Left ventricle myocardium inferior (tissue), 1 donor: ENCODE measurements at regions not wholly inside any gene's neighbourhood (a gene's known extent, or its start where the extent isn't known, plus 50 kb on each side); places are given as distances from the start of the nearest gene placed in this dataset.

Experiments used
- DNase-seq: peaks from one replicate; pipeline ENCODE4 v3.0.0-alpha.2; 2020
- H3K27ac ChIP-seq: fragments of 200-600 bp; replicated peaks from 2 replicates; pipeline ENCODE4 v1.8.0; 2021
- H3K27me3 ChIP-seq: fragments of 200-600 bp; 2 replicates; pipeline ENCODE4 v1.8.0; 2021; ENCODE audit warnings: low read depth
- H3K36me3 ChIP-seq: fragments of 200-600 bp; 2 replicates; pipeline ENCODE4 v1.8.0; 2021
- H3K4me1 ChIP-seq: fragments of 200-600 bp; 2 replicates; pipeline ENCODE4 v1.8.0; 2021
- H3K4me3 ChIP-seq: fragments of 200-600 bp; 2 replicates; pipeline ENCODE4 v1.8.0; 2021; ENCODE audit warnings: mild to moderate bottlenecking, moderate library complexity
- H3K9me3 ChIP-seq: fragments of 200-600 bp; replicated peaks from 2 replicates; pipeline ENCODE4 v1.8.0; 2021
- intact Hi-C: fragments of 100-400 bp; cut with micrococcal nuclease; formaldehyde crosslinking; loops from one replicate; pipeline ENCODE4 v1.11.0; 2022
- TF ChIP-seq, protein P1 (sequence below): fragments of 200-600 bp; IDR thresholded peaks from 2 replicates; pipeline ENCODE4 v1.8.0; 2021; ENCODE audit warnings: antibody characterized with exemption, mild to moderate bottlenecking, borderline replicate concordance
- donor health status: DM: no; HTN: yes; CAD: no; lungs with severe emphysema.

DNA sequence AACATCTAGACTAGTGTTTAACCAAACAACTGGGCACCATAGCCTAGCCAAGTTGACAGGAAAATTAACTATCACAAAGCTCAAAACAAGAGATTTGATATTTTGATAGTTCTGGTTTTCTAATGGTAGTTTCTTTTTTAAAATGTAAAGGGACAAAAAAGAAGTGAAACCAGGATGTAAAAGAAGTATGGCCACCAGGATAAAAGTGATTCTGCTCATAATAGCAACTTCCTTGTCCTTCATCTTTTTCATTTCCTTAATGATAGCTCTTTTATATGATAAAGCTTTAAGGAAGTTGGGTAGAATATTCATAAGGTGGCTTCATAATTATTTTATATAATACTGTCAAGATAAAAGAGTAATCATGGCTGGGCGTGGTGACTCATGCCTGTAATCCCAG, 139.1 kb downstream of the BASP1 start:
- no peak for DNase-seq
- Histone ChIP-seq H3K27me3 (no peaks in the 10 kb centered on the region), H3K9me3 (peaks cover 10% of the 10 kb centered on the region), H3K4me1 (no peaks in the 10 kb centered on the region), H3K27ac (no peak overlapping the region), H3K4me3 (no peak overlapping the region), H3K36me3 (no peaks in the 10 kb centered on the region)
- TF ChIP-seq, protein P1, sequence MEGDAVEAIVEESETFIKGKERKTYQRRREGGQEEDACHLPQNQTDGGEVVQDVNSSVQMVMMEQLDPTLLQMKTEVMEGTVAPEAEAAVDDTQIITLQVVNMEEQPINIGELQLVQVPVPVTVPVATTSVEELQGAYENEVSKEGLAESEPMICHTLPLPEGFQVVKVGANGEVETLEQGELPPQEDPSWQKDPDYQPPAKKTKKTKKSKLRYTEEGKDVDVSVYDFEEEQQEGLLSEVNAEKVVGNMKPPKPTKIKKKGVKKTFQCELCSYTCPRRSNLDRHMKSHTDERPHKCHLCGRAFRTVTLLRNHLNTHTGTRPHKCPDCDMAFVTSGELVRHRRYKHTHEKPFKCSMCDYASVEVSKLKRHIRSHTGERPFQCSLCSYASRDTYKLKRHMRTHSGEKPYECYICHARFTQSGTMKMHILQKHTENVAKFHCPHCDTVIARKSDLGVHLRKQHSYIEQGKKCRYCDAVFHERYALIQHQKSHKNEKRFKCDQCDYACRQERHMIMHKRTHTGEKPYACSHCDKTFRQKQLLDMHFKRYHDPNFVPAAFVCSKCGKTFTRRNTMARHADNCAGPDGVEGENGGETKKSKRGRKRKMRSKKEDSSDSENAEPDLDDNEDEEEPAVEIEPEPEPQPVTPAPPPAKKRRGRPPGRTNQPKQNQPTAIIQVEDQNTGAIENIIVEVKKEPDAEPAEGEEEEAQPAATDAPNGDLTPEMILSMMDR, result no peak
- intact Hi-C loops, result no loop called here

GRCh38 chr5:17357504-17357903, 140.1 kb downstream of the BASP1 start:
- no peak for DNase-seq
- Histone ChIP-seq H3K36me3 (no peaks in the 10 kb centered on the region), H3K4me3 (no peak overlapping the region), H3K27ac (no peak overlapping the region), H3K4me1 (no peaks in the 10 kb centered on the region), H3K27me3 (no peaks in the 10 kb centered on the region), H3K9me3 (peaks cover 10% of the 10 kb centered on the region)
- intact Hi-C loops, result no loop called here
- TF ChIP-seq, protein P1, result no peak

DNA sequence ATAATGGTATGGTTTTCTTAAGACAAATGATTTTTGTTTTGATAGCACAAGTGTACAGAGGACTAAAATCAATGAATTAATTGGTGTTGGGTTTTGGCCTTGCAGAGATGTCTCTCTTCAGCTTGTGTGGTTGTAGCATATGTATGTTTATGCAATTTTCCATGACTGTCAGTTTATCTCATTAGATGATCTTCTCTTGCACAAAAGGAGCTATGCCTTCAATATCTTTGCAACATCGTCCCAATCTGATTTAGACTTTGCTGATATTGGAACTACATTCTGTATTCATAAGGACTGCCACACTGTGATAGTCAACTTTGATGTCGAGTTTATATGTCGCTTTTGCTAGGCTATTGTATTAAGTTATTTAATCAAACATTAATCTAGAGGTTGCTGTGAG, 140.0 kb upstream of the TAF11L2 start:
- TF ChIP-seq, protein P1, result no peak
- Histone ChIP-seq H3K36me3 (no peaks in the 10 kb centered on the region), H3K27me3 (no peaks in the 10 kb centered on the region), H3K9me3 (peaks cover 10% of the 10 kb centered on the region), H3K4me1 (no peaks in the 10 kb centered on the region), H3K27ac (no peak overlapping the region), H3K4me3 (no peak overlapping the region)
- intact Hi-C loops, result no loop called here
- no peak for DNase-seq

GRCh38 chr5:17359451-17360011, 138.5 kb upstream of the TAF11L2 start:
- H3K36me3 ChIP-seq, result no peaks in the 10 kb centered on the region
- H3K27me3 ChIP-seq, result no peaks in the 10 kb centered on the region
- intact Hi-C loops, result no loop called here
- no peak overlapping the region for H3K27ac ChIP-seq
- H3K4me3 ChIP-seq, result no peak overlapping the region
- peaks cover 10% of the 10 kb centered on the region for H3K9me3 ChIP-seq
- TF ChIP-seq, protein P1, result no peak
- no peaks in the 10 kb centered on the region for H3K4me1 ChIP-seq
- DNase-seq, result no peak

DNA sequence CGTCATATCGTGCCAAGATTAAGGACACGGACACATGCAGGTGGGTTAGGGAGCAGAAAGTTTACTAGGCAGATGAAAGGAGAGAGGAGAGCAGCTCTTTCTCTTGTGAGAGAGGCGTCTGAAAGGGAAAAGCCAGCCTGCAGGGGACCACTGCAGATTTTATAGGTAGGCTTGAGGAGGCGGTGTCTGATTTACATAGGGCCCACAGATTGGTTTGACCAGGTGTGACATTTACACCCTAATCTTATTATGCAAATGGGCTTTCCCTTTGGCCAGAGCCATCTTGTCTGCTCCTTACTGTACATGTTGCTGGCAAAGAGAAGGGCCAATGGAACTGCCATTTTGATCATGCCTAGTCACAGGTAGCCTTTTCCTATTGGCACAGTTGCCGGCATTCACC, 137.2 kb upstream of the TAF11L2 start:
- TF ChIP-seq, protein P1, result no peak
- no peaks in the 10 kb centered on the region for H3K36me3 ChIP-seq
- intact Hi-C loops, result no loop called here
- H3K27me3 ChIP-seq, result no peaks in the 10 kb centered on the region
- H3K27ac ChIP-seq, result no peak overlapping the region
- H3K9me3 ChIP-seq, result peaks cover 10% of the 10 kb centered on the region
- no peaks in the 10 kb centered on the region for H3K4me1 ChIP-seq
- no peak for DNase-seq
- no peak overlapping the region for H3K4me3 ChIP-seq

DNA sequence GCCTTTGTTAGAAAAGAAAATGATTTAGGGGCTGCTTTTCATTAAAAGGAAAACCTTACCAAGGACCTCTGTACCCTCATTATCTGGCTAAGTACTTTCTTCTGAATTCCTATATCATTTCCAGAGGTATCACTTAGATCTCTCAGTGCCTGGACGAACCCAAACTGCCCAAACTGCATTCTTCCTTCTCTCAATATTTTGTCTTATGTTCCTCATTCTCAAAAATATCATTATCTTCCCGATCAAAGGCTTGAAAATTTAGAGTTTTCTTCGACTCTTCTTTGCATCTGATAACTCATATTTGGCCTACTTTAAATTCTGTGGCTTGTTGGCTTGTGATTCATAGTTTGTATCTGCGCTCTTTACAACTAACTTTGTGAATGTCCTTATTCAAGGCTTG, 136.7 kb upstream of the TAF11L2 start:
- intact Hi-C loops, result no loop called here
- TF ChIP-seq, protein P1, result no peak
- no peaks in the 10 kb centered on the region for H3K27me3 ChIP-seq
- no peak overlapping the region for H3K27ac ChIP-seq
- no peaks in the 10 kb centered on the region for H3K4me1 ChIP-seq
- no peak overlapping the region for H3K4me3 ChIP-seq
- H3K36me3 ChIP-seq, result no peaks in the 10 kb centered on the region
- H3K9me3 ChIP-seq, result peaks cover 10% of the 10 kb centered on the region
- DNase-seq, result no peak
